Thyroid gland (tissue), 4 donors: ENCODE measurements at regions not wholly inside any gene's neighbourhood (a gene's known extent, or its start where the extent isn't known, plus 50 kb on each side); places are given as distances from the start of the nearest gene placed in this dataset.

Source experiments
- POLR2A ChIP-seq, 2 donors: fragments of 450-650 bp; IDR thresholded peaks; one replicate each; pipeline ENCODE4 v1.6.1; 2017; ENCODE audit warnings: antibody characterized with exemption in 2 of 2, mild to moderate bottlenecking in 2 of 2, moderate library complexity in 1 of 2
- TF ChIP-seq, protein P1 (sequence below), 6 experiments: fragments of 200-600 bp in 3 of 6; fragments of 450-650 bp in 3 of 6; sonication (generic) in 3 of 6; IDR thresholded peaks; one replicate each; pipeline ENCODE4 v1.5.1; 2016 to 2019; ENCODE audit warnings: antibody characterized with exemption in 6 of 6, mild to moderate bottlenecking in 2 of 6, inconsistent platforms in 1 of 6, moderate library complexity in 1 of 6

DNA sequence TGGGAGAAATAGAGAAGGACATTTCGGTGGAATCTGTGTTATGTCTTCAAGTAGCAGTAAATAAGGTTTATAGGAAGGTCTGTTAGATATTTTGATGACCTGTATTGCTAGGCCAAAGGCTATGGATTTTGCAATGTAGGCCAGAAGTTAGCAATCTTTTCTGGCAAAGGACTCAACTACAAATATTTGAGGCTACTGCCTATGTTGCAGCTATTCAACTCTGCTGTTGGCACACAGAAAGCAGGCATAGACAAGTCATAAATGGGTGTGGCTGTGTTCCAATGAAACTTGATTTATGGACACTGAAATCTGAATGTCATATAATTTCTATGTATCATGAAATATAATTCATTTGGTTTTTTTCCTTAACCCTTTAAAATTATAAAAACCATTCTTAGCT lies 438.7 kb upstream of the C2CD4B start:
- TF ChIP-seq, protein P1, sequence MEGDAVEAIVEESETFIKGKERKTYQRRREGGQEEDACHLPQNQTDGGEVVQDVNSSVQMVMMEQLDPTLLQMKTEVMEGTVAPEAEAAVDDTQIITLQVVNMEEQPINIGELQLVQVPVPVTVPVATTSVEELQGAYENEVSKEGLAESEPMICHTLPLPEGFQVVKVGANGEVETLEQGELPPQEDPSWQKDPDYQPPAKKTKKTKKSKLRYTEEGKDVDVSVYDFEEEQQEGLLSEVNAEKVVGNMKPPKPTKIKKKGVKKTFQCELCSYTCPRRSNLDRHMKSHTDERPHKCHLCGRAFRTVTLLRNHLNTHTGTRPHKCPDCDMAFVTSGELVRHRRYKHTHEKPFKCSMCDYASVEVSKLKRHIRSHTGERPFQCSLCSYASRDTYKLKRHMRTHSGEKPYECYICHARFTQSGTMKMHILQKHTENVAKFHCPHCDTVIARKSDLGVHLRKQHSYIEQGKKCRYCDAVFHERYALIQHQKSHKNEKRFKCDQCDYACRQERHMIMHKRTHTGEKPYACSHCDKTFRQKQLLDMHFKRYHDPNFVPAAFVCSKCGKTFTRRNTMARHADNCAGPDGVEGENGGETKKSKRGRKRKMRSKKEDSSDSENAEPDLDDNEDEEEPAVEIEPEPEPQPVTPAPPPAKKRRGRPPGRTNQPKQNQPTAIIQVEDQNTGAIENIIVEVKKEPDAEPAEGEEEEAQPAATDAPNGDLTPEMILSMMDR (IDR thresholded peaks at IDR 0.05): no peak
- no peak for TF ChIP-seq POLR2A (IDR thresholded peaks at IDR 0.05)
